ENCODE measurements at regions not wholly inside any gene's neighbourhood (a gene's known extent, or its start where the extent isn't known, plus 50 kb on each side); places are given as distances from the start of the nearest gene placed in this dataset.
"Not testable (repeated sequence)": the region's sequence is repeated elsewhere in the genome, so short reads cannot be mapped to it uniquely, and the experiment has no call there.

- not testable (repeated sequence) for DNase-seq
These were observed 62.8 kb downstream of the SCP2D1 start for GRCh38 chr20:18876394-18876793.

GRCh38 chr20:18879262-18879661, 65.7 kb downstream of the SCP2D1 start:
- DNase-seq, result no peak

- DNase-seq, result no peak
These were observed 73.2 kb downstream of the SCP2D1 start for GRCh38 chr20:18886756-18887155.

GRCh38 chr20:18901980-18902737, 88.6 kb downstream of the SCP2D1 start:
- DNase-seq, result no peak

- no peak for DNase-seq
These were observed 90.6 kb downstream of the SCP2D1 start for GRCh38 chr20:18904192-18904591.

DNA sequence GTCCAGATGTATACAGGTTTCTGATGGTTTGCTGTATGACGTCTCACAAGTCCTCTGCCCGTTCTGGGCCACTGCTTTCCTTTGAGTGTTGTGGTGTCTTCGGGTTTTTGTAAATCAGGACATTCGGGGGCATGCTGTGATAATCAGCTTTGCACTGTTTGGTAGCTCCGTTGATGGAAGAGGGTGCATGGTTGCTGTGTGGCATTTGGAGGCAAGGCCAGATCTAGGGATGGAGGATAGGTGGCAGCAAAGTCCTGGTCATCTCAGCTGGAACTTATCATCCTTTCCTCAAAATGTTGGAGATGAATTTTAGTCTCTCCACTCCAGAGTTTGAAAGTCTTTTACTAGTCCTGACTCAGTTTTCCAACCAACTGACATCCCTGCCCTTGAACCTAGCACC, 91.0 kb downstream of the SCP2D1 start:
- no peak for DNase-seq

- no peak for DNase-seq
These were observed 92.5 kb downstream of the SCP2D1 start for GRCh38 chr20:18906046-18906445.

DNA sequence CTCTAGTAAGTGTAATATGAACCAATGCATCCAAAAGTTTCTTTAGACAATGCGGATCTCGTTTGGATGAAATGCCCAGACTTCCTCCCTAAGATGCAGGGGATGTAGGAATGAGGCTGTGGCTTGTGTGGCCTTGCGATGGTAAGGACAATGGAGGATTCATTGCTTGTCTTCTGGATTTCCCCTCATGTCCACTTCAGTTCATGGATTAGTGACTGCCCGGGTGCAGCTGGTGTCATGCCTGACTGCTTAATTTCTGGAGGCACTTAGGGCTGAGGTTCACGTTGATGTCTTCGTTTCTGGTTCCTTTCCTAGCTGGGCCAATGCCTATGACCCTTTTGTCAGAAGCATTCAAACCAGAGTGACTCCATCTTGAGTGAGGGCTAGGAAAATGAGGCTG, 93.8 kb downstream of the SCP2D1 start:
- DNase-seq, result no peak

DNA sequence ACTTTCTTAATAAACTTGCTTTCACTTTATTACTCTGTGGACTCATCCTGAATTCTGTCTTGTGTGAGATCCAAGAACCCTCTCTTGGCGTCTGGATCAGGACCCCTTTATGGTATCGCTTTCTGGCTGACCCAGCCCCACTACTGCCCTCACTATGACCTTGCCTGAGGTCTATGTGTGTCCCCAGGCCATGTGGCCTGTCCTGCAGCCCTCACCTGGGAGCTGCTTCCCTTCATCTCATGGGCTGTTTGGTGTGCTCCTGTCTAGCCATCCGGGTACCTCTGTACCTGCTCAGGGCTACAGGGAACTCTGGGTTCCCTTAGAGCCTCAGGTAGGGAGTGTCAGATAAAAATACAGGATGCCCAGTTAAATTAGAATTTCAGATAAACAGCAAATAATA, 94.5 kb downstream of the SCP2D1 start:
- DNase-seq, result no peak

DNA sequence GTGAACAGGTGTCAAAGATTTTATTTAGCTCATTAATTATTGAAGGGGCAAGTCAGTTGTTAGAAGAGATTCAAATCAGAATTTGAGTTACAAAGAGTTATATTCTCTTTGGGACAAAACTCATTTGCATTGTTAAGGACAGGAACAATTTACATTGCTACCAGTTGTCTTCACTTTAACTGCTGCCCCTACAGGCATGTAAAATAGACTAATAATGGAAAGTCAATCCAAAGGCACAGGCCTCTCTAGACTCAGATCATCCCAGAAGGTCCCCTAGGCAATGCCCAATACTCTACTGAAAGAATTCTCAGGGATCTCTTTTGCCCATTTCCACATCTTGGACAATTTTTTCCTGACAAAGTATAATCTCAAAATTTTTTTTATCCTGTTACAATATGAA, 95.7 kb downstream of the SCP2D1 start:
- DNase-seq, result no peak

GRCh38 chr20:18913701-18914100, 100.1 kb downstream of the SCP2D1 start:
- DNase-seq, result no peak

DNA sequence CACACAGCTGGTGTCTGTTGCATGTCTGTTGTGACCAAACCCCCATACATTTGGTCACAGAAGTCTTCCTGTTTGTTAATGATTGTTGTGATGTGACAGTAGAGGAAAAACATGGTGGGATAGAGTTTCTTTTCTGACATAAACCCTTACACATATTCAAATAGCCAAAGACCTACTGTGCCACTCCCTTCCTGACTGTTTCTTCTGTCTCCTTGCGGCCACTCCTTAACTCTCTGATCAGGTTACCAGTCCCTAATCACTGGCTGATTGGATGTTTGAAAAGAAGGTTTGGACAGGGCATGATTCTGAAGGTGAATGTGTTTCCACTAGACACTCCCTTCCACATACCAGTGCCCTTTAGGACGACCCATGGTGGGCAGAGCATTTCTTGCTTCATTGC, 101.2 kb downstream of the SCP2D1 start:
- DNase-seq, result no peak

- DNase-seq, result no peak
These were observed 103.5 kb downstream of the SCP2D1 start for GRCh38 chr20:18916886-18917750.

DNA sequence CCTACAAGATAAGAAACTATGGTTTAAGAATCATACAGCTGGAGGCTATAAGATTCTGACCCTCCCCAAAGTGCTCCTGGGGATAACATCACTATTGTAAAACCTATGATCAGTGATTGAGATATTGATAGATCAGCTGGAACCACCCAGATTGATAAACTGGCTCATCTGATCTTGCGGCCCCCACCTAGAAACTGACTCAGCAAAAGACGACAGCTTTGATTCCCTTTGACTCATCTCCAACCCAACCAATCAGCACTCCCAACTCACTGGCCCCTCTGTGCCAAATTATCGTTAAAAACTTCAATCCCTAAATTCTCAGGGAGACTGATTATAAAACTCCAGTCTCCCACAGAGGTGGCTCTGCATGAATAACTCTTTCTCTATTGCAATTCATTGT, 106.4 kb downstream of the SCP2D1 start:
- DNase-seq, result no peak

GRCh38 chr20:18921291-18921690, 107.7 kb downstream of the SCP2D1 start:
- no peak for DNase-seq

DNA sequence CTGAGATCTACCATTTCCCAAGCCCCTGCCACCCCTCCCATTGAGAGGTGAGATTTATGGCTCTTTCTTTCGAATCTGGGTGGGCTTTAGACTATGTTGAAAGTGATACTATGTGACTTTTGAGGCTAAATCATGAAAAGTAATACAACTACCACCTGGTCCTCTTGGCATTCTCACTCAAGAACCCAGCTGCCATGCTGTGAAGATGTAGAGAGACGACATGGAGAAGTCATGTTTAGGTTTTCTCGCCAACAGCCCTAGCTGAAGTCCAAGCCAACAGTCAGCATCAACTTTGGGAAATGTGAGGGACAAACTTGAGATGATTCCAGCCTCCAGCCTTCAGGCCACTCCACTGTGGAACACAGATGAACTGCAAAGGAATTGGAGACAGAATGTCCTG, 108.7 kb downstream of the SCP2D1 start:
- no peak for DNase-seq

DNA sequence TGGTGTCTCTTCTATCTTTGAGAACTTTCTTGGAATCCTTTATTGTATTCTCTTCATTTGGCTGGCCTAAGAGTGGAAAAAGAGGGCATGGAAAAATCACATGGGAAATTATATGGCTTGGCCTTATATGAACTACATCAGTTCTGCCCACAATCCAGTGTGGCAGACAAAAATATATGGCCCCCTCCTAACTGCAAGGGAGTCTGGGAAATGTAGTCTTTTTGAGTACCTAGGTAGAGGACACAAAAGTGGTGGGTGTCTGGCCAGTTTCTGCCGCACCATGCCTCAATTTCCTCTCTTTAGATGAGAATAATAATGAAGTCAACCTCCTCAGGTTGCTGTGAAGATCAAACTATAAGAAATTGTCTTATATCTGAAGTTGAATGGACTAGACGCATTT, 109.3 kb downstream of the SCP2D1 start:
- no peak for DNase-seq

- no peak for DNase-seq
These were observed 113.4 kb downstream of the SCP2D1 start for GRCh38 chr20:18926965-18927364.

GRCh38 chr20:18928626-18929025, 115.0 kb downstream of the SCP2D1 start:
- DNase-seq, result no peak

GRCh38 chr20:18929800-18930199, 116.2 kb downstream of the SCP2D1 start:
- no peak for DNase-seq

- no peak for DNase-seq
These were observed 130.0 kb downstream of the SCP2D1 start for GRCh38 chr20:18943542-18943941.

DNA sequence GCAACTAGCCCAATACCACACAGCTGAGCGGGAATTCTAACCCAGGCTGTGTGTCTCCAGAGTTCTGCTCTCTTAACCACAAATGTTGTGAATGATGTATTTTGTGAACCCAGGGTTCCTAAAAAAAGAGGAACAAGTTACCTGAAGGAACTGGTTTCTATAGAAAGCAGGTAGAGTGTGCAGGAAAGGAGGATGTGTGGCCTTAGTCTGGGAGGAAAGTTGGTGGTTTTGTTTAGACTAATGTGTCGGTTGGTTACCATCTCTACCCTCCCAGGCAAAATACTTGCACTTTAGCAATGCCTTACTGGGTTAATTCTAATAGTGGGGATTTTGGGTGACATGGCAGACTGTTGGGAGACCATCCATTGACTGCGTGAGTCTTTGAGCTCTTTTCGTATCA, 143.3 kb downstream of the SCP2D1 start:
- DNase-seq, result no peak

- DNase-seq, result no peak
These were observed 143.7 kb downstream of the SCP2D1 start for GRCh38 chr20:18957328-18957727.

- DNase-seq, result no peak
These were observed 157.5 kb downstream of the SCP2D1 start for GRCh38 chr20:18971121-18971520.
